HG02970 (cell line): ENCODE measurements at regions not wholly inside any gene's neighbourhood (a gene's known extent, or its start where the extent isn't known, plus 50 kb on each side); places are given as distances from the start of the nearest gene placed in this dataset.
"Not testable (repeated sequence)": the region's sequence is repeated elsewhere in the genome, so short reads cannot be mapped to it uniquely, and the experiment has no call there.

Experiments used
- ATAC-seq: cut with Tn5 transposase; IDR thresholded peaks from one replicate; pipeline ENCODE4 v1.9.1; 2021; ENCODE audit warnings: mild to moderate bottlenecking, moderate library complexity, moderate number of reproducible peaks; ENCODE audit not compliant: unreplicated experiment, low FRiP score

DNA sequence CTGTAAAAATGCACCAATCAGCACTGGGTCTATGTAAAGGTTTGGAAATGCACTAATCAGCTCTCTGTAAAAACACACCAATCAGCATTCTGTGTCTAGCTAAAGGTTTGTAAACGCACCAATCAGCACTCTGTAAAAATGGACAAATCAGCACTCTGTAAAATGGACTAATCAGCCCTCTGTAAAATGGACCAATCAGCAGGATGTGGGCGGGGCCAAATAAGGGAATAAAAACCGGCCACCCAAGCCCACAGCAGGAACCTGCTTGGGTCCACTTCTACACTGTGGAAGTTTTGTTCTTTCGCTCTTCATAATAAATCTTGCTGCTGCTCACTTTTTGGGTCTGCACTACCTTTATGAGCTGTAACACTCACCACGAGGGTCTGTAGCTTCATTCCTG, 101.0 kb downstream of the SMC2 start:
- not testable (repeated sequence) for ATAC-seq

DNA sequence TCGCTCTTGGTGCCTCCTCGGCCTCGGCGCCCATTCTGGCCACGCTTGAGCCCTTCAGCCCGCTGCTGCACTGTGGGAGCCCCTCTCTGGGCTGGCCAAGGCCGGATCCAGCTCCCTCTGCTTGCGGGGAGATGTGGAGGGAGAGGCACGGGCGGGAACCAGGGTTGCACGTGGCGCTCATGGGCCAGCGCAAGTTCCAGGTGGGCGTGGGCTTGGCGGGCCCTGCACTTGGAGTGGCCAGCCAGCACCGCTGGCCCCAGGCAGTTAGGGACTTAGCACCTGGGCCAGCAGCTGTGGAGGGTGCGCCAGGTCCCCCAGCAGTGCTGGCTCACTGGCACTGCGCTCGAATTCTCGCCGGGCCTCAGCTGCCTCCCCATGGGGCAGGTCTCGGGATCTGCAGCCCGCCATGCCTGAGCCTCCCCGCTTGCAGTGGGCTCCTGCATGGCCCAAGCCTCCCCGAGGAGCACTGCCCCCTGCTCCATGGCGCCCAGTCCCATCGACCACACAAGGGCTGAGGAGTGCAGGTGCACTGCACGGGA, 106.4 kb downstream of the SMC2 start:
- no peak for ATAC-seq

DNA sequence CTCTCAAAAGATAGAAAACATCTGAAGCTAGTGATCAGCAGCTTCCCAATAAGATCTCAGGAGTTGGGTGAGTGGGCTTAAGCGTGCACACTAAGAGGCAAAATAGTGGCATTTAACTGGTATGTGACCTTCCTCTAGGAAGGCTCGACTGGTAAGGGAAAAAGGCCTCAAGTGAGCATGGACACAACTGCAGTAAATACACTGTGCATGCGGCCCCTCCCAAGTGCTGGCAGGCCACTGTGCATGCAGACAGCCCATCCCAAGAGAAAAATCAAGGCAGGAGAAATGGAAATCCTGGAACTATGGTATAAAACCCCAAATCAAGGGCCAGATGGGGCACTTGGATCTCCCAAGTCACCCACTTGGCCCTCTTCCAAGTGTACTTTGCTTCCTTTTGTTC, 112.7 kb downstream of the SMC2 start:
- no peak for ATAC-seq

DNA sequence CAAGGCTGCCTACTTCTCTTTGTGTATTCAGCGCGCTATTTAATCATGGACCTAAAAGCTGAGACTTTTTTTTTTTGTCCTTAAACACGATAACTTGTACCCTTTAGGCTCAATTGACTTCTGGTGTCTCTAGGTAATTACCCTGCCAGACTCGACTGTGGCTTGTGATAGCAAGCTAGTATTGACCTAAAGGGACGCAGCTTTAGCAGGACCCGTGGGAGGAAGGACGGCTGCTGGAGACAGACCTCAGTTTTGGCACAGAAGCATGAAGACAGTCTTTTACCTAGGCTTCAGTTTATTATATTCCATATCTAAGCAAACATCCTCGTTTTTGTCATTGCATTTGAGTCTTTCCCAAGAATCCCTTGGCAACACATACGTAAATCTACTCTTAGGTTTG, 115.3 kb downstream of the SMC2 start:
- no peak for ATAC-seq

DNA sequence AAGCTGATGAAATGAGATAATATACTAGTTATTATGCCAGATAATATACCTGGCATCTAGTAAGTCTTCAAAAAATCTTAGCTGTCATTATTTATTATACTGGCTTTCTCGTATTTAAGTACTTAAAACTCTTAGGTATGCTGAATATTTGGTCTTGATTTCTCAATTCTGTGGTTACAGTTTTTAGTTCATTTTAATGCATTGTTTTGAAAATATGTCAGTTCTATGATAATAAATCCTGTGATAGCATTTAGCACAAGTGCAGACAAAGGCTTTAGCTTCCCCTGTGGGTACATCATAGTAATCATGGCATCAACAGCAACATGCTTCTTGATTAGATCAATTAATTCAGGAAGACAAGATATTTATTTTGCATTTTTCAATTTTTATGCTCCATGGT, 133.0 kb downstream of the SMC2 start:
- no peak for ATAC-seq

DNA sequence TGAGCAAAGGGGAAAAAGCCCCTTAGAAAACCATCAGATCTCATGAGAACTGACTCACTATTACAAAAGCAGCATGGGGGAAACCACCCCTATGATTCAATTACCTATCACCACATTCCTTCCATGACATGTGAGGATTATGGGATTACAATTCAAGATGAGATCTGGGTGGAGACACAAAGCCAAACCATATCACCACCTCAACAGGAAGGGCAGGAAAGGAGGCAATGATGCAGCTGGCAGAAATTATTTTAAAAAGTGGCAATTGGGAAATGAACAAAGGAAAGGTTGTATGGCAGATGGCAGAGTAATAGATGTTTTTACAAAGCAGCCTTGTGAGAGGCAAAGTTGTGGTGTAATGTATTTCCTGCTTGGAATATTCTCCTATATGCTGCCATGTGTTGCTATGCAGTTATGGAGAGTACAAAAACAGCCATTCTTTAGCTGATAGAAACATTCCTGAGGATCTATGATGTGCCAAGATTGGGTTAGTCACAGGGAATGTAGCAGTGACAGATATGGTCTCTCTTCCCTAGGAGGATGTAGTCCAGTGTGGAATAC, 138.8 kb downstream of the SMC2 start:
- no peak for ATAC-seq

DNA sequence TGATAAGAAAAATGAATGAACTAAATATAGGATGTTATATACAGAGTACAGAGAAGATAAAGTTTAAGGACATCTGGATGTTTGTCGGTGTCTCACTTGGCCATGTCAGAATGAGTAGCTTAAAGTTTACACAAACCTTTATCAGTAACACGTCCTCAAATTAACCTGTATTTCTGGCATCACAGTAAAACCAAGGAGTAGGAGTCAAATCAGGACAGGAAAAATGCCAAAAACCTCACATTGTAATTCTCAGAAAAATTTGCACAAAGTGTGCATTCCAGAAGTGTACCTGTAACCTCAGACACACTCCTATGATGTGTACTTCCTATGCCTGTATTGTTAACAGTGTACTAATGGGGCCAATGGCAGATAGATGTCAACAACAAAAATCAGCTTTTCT, 139.3 kb downstream of the SMC2 start:
- no peak for ATAC-seq

DNA sequence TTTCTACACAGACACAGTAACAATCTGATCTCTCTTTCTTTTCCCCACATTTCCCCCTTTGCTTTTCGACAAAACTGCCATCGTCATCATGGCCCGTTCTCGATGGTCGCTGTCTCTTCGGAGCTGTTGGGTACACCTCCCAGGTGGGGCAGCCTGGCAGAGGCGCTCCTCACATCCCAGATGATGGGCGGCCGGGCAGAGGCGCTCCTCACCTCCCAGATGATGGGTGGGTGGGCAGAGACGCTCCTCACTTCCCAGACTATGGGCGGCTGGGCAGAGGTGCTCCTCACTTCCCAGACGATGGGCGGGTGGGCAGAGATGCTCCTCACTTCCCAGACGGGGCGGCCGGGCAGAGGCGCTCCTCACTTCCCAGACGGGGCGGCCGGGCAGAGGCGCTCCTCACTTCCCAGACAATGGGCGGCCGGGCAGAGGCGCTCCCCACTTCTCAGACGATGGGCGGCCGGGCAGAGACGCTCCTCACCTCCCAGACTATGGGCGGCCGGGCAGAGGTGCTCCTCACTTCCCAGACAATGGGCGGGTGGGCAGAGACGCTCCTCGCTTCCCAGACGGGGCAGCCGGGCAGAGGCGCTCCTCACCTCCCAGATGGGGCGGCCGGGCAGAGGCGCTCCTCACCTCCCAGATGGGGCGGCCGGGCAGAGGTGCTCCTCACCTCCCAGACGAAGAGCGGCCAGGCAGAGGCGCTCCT, 140.7 kb downstream of the SMC2 start:
- ATAC-seq: not testable (repeated sequence)

DNA sequence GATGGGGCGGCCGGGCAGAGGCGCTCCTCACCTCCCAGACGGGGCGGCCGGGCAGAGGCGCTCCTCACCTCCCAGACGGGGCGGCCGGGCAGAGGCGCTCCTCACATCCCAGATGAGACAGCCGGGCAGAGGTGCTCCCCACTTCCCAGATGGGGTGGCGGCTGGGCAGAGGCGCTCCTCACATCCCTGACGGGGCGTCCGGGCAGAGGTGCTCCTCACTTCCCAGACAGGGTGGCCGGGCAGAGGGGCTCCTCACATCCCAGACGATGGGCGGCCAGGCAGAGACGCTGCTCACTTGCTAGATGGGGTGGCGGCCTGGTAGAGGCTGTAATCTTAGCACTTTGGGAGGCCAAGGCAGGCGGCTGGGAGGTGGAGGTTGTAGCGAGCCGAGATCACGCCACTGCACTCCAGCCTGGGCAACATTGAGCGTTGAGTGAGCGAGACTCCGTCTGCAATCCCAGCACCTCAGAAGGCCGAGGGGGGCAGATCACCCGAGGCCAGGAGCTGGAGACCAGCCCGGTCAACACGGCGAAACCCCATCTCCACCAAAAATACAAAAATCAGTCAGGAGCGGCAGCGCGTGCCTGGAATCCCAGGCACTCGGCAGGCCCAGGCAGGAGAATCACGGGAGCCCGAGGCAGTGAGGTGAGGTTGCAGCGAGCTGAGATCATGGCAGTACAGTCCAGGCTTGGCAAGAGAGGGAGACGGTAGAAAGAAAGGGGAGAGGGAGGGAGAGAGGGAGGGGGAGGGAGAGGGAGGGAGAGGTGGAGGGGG, 141.4 kb downstream of the SMC2 start:
- not testable (repeated sequence) for ATAC-seq

DNA sequence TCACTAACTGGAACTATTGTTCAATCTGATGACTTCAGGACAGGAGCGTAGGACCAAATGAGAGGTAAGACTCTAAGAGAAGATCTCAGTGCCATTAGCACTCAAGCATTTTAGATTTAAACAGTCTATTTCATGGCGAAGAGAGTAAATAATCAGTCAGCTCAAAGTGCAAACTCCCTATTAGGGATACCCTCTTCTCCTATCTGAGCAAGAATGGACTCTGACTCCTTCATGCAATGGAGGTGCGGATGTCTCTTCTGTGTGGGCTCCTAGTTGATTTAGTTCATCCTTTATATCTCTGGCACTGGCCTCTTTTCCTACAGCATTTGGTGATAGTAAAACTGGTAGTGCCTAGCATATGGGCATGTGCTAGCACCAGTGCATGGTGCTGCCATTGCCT, 144.6 kb downstream of the SMC2 start:
- no peak for ATAC-seq

DNA sequence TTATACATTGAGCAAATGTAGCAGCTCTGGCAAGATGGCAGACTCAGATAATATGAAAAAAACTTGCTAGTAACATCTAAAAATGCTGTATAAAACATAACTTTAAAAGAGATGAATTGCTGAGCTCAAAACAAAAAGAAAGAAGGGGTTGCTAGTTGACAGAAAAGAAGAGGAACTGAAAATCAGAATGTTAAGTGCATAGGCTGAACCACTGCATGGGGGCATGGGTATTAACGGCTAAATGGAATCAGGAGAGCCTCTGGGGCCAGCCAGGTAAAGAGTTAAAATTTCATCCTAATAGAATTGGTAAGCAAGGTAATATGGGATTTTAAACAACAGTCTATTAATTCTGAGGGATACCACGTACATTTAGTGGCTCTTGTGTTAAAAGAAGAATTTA, 146.8 kb downstream of the SMC2 start:
- no peak for ATAC-seq

DNA sequence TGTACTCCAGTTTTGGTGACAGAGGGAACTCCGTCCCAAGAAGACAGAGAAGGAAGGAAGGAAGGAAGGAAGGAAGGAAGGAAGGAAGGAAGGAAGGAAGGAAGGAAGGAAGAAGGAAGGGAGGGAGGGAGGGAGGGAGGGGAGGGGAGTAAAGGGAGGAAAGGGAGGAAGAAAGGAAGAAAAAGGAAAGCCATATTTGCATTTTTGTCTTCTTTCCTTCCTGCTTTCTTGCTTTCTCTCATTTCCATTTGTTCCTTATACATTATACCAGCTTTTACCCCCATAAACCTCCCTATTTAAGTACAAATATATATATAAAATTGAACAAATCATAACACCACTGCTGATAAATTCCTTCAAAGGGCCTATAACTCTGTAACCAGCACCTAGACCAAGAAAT, 151.8 kb downstream of the SMC2 start:
- no peak for ATAC-seq

DNA sequence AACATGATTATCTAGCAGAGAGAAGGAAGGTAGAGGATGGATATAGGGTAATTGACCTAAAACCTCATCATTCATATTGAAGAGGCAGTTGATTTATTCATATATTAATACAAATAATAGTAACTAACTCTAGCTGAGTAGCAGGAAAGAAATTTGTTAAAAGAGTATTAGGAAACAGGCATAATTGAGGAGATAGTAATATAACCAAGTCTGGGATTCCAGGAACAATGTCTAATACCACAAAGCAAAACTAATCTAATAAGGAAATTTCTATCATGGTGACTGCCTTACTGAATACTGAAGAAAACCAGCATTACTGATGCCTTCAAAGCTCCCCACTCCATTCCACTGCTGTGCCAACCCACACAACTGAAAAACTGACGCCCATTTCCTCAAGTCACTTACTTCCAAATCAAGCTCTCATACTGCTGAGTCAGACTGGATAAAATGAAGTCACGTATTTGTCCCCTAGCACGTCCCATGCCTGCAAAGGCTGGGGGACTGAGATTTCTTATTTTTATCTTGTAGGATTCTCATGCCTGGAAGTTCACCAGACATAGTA, 153.9 kb downstream of the SMC2 start:
- no peak for ATAC-seq

DNA sequence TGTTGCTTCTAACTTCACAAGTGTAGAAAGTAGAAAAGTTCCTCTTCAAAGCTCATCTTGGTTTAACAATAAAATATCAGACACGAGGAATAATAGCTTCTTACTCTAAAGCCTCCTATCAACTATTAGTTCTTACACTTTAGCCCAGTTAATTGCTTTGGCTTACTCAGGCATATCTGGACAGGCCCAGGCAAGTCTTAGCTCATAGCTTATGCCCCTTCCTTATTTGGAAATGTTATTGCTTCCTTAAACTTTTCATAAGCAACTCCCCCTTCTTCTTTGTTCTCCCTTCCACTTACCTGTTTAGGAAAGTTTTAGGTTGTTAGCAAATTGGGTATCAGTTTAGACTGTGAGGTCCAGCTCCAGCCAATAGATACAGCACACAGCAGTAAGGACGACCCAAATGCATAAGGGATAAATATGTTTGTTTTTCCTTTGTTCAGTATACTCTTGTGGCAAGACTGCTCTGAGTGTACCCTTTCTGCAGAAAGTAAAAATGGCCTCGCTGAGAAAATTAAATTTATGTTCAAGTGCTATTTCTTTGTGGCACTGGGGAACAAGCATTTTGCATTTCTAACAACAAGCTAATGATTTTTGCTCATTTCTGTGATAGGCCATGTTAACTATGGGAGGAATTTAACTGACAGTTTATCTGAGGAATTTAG, 162.1 kb downstream of the SMC2 start:
- no peak for ATAC-seq

DNA sequence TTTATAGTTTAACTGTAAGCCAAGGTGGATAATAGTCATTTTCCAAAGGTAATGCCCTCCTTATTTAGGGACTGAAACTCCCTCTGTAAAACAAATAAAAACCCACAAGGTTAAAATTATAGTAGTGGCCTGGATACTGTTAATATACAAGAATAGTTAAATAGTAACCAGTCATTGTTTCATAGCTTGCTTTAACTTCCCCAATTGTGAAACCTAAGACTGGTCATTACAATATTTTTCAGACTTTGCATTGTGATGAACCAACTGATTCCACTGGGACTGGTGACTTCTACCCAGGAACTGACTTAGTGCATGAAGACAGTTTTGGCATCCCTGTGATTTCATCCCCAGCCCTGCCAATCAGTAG, 162.6 kb downstream of the SMC2 start:
- no peak for ATAC-seq

DNA sequence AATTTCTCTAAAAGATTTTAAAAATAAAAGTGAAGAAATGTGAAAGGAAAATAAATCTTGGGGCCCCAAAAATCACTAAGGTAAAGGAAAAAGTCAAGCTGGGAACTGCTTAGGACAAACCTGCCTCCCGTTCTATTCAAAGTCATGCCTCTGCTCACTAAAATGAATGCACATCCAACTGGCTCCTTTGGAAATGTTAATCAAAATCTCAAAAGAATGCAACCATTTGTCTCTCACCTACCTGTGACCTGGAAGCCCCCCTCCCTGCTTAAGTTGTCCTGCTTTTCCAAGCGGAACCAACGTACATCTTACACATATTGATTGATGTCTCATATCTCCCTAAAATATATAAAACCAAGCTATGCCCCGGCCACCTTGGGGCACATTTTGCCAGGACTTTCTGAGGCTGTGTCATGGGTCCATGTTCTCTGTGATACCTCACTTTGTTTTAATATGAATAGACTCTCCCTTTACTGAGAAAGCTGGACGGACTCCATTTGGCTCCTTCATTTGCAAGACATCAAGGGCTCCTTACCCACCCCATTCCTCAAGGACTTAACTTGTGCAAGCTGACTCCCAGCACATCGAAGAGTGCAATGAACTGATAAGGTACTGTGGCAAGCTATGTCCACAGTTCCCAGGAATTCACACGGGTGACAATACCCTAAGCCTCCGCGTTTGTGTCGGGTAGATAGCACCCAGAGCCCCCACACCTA, 164.3 kb downstream of the SMC2 start:
- ATAC-seq: no peak

DNA sequence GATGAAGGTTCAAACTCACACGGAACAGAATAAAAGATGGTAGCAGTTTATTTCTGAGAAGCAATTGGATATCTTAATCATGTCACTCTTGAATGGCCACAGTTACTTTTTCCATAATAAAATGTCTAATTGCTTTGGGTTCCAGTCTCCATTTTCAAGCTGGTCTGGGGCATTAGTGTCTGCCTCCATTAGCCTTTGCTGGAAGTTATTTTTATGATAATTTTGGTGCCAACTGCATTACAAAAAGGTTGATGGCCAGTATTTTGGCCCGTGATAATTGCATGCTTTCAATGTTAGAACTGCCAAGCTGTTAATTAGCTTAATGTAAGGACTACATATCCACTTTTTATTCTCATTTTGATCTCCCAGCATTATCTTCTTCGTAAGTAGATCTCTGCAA, 165.9 kb downstream of the SMC2 start:
- no peak for ATAC-seq

DNA sequence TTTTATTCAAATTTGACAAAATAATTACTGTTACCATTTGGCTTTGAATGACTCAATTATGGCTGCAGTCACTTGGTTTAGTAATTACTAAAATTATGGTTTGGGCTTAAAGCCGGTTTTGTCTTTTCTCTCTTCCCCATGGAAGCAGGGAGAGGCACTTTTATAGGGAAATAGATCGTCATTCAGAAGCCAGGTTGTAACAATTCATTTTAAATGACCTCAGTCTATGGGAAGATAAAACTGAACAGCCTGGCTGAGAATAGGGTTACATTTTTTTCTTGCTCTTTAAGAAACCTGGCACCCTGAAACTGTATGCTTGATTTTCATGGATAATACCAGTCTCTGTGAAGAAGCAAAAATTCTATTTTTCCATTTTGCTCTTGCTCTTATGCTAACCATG, 169.8 kb downstream of the SMC2 start:
- ATAC-seq: no peak

DNA sequence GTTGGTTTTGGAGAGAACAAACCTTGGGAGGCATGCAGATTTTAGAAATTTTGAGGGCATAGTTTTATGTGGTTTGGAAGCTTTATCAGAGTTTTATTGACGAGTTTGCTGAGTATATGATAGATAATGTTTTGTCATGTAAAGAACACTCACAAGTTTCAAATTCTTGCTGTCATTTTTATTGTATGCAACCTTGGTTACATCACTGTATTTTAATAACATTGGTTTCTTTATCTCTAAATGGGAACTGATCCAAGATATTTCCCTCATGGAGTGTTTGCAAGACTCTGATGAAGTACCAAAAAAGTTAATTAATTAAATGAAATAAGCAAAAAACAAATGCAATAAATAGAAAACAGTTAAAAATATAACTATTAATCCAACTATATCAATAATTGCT, 170.3 kb downstream of the SMC2 start:
- ATAC-seq: no peak

DNA sequence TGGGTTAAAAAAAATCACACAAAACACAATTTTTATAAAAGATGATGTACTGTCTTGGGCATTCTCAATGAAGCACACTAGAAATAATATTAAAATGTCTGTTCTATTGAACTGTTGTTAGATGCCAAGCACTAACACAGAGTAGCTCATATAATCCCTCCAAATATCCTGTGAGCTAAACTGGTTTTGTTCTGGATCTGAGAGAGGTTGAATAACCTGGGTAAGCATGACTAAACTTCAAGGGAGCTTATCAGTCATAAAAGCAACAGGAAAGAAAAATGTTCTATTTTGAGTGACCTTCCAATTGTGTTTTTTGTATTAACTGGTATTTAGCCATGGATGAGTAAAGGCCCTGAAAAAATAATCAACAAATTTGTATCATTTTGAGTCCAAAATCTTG, 175.3 kb downstream of the SMC2 start:
- ATAC-seq: no peak
